Activated CD8-positive, alpha-beta memory T cell treated with anti-CD3 and anti-CD28 coated beads for 36 hours (primary cell): ENCODE measurements at regions not wholly inside any gene's neighbourhood (a gene's known extent, or its start where the extent isn't known, plus 50 kb on each side); places are given as distances from the start of the nearest gene placed in this dataset.
"Not testable (repeated sequence)": the region's sequence is repeated elsewhere in the genome, so short reads cannot be mapped to it uniquely, and the experiment has no call there.

Experiments
- CTCF ChIA-PET: fragments of 350-600 bp; sonication (Branson Sonifier 250); formaldehyde crosslinking; loops from one replicate; lab custom pipeline; 2021; ENCODE audit warnings: antibody characterized with exemption; lab: Charles Lee
- POLR2A ChIA-PET: fragments of 350-600 bp; sonication (Branson Sonifier 250); formaldehyde crosslinking; loops from one replicate; lab custom pipeline; 2021; ENCODE audit warnings: antibody characterized with exemption; lab: Charles Lee

DNA sequence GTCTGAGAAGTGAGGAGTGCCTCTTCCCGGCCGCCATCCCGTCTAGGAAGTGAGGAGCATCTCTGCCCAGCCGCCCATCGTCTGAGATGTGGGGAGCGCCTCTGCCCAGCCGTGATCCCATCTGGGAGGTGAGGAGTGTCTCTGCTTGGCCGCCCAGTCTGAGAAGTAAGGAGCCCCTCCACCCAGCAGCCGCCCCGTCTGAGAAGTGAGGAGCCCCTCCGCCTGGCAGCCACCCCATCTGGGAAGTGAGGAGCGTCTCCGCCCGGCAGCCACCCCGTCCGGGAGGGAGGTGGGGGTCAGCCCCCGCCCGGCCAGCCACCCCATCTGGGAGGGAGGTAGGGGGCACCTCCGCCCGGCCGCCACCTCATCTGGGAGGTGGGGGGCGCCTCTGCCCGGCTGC lies 940.2 kb downstream of the PRIM2 start:
- CTCF ChIA-PET, POLR2A ChIA-PET: not testable (repeated sequence)

DNA sequence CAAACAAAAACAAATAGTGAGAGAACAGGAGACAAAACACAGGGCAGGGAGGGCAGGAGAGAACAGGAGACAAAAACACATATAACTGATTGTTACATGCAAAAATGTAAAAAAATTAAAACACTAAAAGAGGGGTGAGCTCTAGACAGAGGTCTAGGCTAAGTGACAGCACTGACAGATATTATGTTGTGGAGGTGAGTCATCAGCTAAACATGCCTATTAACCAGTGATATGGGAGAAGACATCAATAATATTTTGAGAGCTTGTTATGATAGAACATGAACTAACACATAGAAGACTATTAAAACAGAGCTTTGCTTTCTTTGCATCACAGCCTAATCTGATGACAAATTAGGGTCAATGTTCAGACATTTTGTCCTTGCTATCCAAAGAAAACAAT lies 972.7 kb downstream of the PRIM2 start:
- CTCF ChIA-PET = no interaction called here
- POLR2A ChIA-PET = no interaction called here

DNA sequence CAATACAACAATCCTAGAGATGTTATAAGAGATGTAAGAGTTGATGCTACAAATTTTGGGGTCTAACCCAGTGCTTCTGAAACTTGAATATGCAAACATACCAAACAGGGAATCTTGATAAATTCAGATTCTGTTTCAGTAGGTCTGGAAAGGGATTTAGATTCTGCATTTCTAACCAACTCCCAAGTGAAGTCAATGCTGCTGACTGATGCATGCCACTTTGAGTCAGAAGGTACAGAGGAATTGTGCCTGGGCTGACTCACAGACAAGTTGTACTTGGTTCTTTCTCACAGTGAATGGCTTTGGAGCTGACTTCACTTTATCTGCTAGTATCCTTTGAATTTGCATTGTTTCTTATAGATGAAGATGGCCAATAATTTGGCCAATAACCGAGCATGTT lies 973.9 kb downstream of the PRIM2 start:
- CTCF ChIA-PET, POLR2A ChIA-PET: not testable (repeated sequence)

DNA sequence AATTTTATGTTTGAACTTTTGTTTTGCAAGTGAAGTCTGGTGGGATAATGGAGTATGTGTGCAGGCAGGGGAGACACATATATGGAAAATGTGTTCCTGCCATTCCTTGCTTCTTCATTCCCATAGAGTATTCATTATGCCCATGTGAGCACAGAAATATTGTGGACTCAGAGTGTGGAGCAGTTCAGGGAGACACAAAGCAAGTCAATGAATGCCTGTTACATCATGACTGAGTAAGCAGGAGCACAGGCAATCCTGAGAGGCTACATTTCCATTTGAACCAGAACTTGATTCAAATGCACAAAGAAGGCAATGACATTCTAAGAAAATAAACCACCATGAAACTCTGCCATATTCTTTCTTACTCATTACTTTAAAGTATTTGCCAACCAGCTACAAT lies 990.5 kb downstream of the PRIM2 start:
- CTCF ChIA-PET, POLR2A ChIA-PET: not testable (repeated sequence)

DNA sequence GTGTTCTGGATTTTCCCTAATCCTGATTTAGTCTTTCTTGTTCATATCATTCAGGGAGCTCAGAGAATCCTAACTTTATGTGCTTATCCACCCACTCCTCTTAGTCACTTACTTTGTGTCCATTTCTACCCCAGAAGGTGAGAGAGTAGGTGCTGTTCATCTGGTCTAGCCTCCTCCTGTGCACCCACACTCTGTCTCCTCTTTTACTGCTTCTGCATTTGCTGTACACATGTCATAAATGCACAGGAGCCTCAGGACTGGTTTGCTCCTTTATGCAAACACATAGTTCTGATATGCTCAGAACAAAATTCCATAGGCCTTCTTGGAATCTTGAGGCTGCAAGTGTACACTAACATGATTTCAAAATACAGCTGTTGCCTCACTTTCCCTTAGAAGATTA lies 1014.7 kb downstream of the PRIM2 start:
- POLR2A ChIA-PET, CTCF ChIA-PET: not testable (repeated sequence)

DNA sequence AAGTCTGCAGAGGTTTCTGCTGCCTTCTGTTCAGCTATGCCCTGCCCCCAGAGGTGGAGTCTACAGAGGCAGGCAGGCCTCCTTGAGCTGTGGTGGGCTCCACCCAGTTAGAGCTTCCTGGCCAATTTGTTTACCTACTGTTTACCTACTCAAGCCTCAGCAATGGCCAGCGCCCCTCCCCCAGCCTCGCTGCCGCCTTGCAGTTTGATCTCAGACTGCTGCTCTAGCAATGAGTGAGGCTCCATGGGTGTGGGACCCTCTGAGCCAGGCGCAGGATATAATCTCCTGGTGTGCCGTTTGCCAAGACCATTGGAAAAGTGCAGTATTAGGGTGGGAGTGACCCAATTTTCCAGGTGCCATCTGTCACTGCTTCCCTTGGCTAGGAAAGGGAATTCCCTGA lies 1024.9 kb downstream of the PRIM2 start:
- CTCF ChIA-PET, POLR2A ChIA-PET: not testable (repeated sequence)

DNA sequence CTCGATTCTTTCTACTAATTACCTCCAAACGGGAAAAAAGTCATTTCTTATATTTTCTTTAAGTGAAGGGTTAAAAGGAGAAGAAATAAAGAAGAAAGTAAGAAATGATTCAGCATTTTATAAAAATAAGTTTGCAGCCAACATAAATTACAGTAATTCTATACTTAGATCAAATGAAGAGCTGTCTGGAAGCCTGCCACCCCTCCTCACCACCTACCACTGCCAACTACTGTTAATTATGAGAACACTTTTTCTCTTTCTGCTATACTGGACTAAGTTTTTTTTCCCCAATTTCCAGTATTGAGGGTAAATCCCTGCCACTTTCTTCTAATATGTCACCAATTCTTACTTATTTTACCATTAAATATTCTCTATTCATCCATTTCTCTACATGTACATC lies 1030.1 kb downstream of the PRIM2 start:
- CTCF ChIA-PET, POLR2A ChIA-PET: not testable (repeated sequence)

DNA sequence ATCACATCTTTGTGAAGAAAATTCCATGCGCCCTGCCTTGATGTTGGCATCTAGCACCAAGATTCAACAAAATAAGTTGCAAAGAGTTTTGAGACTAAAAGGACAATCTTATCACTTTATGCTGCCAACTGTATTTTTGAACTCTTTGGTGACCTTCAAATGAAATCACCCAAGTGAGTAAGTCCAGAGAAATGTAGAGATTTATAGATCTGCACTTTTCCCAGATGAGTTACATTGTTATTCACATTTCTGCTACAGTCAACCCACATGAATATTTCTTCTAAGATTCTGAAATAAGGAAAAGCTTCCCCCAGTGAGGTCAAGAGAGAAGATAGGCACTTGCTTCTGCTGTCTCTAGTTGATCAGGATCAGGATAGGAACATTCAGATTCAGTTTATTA lies 1034.2 kb downstream of the PRIM2 start:
- CTCF ChIA-PET, POLR2A ChIA-PET: not testable (repeated sequence)

DNA sequence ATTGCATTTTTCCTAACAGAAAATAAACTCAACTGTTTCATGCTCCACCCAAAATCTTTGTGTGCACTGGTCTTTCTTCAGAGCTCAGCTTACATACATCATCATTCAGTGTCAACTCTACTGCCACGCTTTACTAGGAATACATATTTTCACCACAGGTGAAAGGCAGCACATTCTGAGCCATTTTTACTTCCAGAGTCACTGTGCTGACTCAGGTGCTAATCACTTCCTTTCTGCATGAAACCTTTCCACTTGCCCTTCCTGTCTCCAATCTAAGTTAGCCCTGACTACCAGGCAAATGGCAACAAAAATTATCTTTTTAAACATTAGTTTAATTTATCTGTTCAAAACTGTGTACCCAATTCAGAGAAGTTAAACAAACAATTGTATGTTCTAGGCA lies 1041.0 kb downstream of the PRIM2 start:
- CTCF ChIA-PET, POLR2A ChIA-PET: not testable (repeated sequence)

DNA sequence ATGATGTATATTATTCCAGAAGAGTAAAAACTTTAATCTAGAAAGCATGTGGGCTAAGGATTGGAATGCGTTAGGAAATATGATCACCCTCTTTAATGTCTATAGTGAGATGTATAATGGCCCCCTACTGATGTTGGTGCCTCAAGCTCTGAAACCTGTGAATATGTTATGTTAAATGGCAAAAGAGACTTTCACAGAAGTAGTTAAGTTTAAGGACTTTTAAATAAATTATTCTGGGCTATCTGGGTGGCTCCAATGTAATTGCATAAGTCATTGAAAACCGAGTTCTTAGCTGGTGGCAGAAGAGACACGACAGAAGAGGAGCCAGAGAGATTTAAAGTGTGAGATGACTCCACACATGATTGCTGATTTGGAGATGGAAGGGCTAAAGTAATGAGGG lies 1048.4 kb downstream of the PRIM2 start:
- POLR2A ChIA-PET = not testable (repeated sequence)

DNA sequence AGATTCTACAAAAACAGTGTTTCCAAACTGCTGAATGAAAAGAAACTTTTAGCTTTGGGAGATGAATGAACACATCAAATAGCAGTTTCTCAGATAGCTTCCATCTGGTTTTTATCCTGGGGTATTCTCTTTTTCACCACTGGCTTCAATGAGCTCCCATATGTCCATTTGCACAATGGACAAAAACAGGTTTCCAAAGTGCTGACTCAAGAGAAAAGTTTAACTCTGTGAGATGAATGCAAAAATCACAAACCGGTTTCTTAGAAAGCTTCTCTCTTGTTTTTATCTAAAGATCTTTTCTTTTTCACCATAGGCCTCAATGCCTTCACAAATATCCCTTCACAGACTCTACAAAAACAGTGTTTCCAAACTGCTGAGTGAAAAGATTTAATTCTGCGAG lies 1089.2 kb downstream of the PRIM2 start:
- CTCF ChIA-PET, POLR2A ChIA-PET: not testable (repeated sequence)

More for the DNA sequence above, 1048.4 kb downstream of the PRIM2 start:
- CTCF ChIA-PET = not testable (repeated sequence)

DNA sequence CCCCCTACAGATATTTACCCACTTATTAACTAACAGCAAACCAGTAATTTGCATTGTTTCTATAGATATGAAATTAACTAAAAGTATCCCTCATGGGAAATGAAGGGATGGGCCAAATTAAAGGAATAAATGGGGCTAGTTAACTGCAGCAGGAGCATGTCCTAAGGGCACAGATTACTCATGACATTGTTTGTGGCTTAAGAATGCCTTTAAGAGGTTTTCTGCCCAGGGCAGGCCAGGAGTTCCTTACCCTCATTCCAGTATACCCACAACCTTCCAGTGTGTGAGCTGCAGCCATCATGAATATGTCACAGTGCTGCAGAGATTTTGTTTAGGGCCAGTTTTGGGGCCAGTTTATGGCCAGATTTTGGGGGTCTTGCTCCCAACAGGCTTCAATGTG lies 1101.9 kb downstream of the PRIM2 start:
- ChIA-PET POLR2A (no interaction called here), CTCF (no interaction called here)
